CD4-positive, alpha-beta T cell treated with Interleukin-4 for 1 hour (primary cell): ENCODE measurements at regions not wholly inside any gene's neighbourhood (a gene's known extent, or its start where the extent isn't known, plus 50 kb on each side); places are given as distances from the start of the nearest gene placed in this dataset.
"Not testable (repeated sequence)": the region's sequence is repeated elsewhere in the genome, so short reads cannot be mapped to it uniquely, and the experiment has no call there.

Experiments used
- DNase-seq, 2 donors: peaks; one replicate each; pipeline ENCODE4 v3.0.0-alpha.2; 2020 to 2022

GRCh38 chr5:106510321-106510720 lies 1160.4 kb downstream of the EFNA5 start:
- no peak for DNase-seq

GRCh38 chr5:106508894-106509293 lies 1161.8 kb downstream of the EFNA5 start:
- no peak for DNase-seq

- DNase-seq, result no peak
These were observed 1176.8 kb downstream of the EFNA5 start for GRCh38 chr5:106493910-106494309.

- no peak for DNase-seq
These were observed 1181.7 kb downstream of the EFNA5 start for GRCh38 chr5:106489004-106489403.

- DNase-seq, result no peak
These were observed 1182.3 kb downstream of the EFNA5 start for GRCh38 chr5:106488407-106488806.

GRCh38 chr5:106481374-106481773 lies 1189.4 kb downstream of the EFNA5 start:
- no peak for DNase-seq

- no peak for DNase-seq
These were observed 1194.1 kb downstream of the EFNA5 start for GRCh38 chr5:106476630-106477029.

GRCh38 chr5:106474066-106474465 lies 1196.7 kb downstream of the EFNA5 start:
- no peak for DNase-seq

- no peak for DNase-seq
These were observed 1211.2 kb downstream of the EFNA5 start for GRCh38 chr5:106459541-106459940.

GRCh38 chr5:106454651-106455415 lies 1215.9 kb downstream of the EFNA5 start:
- DNase-seq, result no peak

- DNase-seq, result no peak
These were observed 1216.7 kb downstream of the EFNA5 start for GRCh38 chr5:106454050-106454449.

- DNase-seq, result no peak
These were observed 1218.7 kb downstream of the EFNA5 start for GRCh38 chr5:106451998-106452397.

- no peak for DNase-seq
These were observed 1227.0 kb downstream of the EFNA5 start for GRCh38 chr5:106443746-106444145.

- no peak for DNase-seq
These were observed 1235.6 kb downstream of the EFNA5 start for GRCh38 chr5:106435185-106435584.

- DNase-seq, result not testable (repeated sequence)
These were observed 1240.0 kb downstream of the EFNA5 start for GRCh38 chr5:106430733-106431132.

GRCh38 chr5:106423109-106423897 lies 1247.4 kb downstream of the EFNA5 start:
- no peak for DNase-seq

GRCh38 chr5:106420102-106420501 lies 1250.6 kb downstream of the EFNA5 start:
- no peak for DNase-seq

- no peak for DNase-seq
These were observed 1252.5 kb downstream of the EFNA5 start for GRCh38 chr5:106418196-106418595.

GRCh38 chr5:106417566-106417965 lies 1253.2 kb downstream of the EFNA5 start:
- DNase-seq, result no peak

GRCh38 chr5:106417163-106417562 lies 1253.6 kb downstream of the EFNA5 start:
- no peak for DNase-seq

- no peak for DNase-seq
These were observed 1255.2 kb downstream of the EFNA5 start for GRCh38 chr5:106415541-106415940.

- no peak for DNase-seq
These were observed 1256.4 kb downstream of the EFNA5 start for GRCh38 chr5:106414342-106414741.

GRCh38 chr5:106412606-106413005 lies 1258.1 kb downstream of the EFNA5 start:
- DNase-seq, result no peak

- DNase-seq, result no peak
These were observed 1262.2 kb downstream of the EFNA5 start for GRCh38 chr5:106408570-106408969.
